ENCODE measurements at regions not wholly inside any gene's neighbourhood (a gene's known extent, or its start where the extent isn't known, plus 50 kb on each side); places are given as distances from the start of the nearest gene placed in this dataset.

GRCh38 chr13:75929076-75929475 lies 292.9 kb downstream of the LMO7 start:
- Histone ChIP-seq H3K27me3 (no peaks in the 10 kb centered on the region), H3K36me3 (no peaks in the 10 kb centered on the region), H3K9me3 (no peaks in the 10 kb centered on the region), H3K4me3 (no peak overlapping the region), H3K27ac (no peak overlapping the region), H3K4me1 (no peaks in the 10 kb centered on the region)
- intact Hi-C loops (cut with DNase I): no loop called here
- DNase-seq: no peak
- no peak for ATAC-seq
- FAIRE-seq: no peak
- TF ChIP-seq CTCF (IDR thresholded peaks at IDR 0.05): no peak

- ATAC-seq (no peak), DNase-seq (no peak), FAIRE-seq (no peak)
- intact Hi-C loops (cut with DNase I): no loop called here
- TF ChIP-seq CTCF (IDR thresholded peaks at IDR 0.05): no peak
- H3K36me3 ChIP-seq: no peaks in the 10 kb centered on the region
- no peaks in the 10 kb centered on the region for H3K9me3 ChIP-seq
- no peaks in the 10 kb centered on the region for H3K27me3 ChIP-seq
- no peak overlapping the region for H3K27ac ChIP-seq
- H3K4me1 ChIP-seq: no peaks in the 10 kb centered on the region
- no peak overlapping the region for H3K4me3 ChIP-seq
- 83 to 90% methylated on average over 2 of the region's 2 CpGs for WGBS, 2 donors
These were observed 291.1 kb downstream of the LMO7 start for GRCh38 chr13:75927183-75927669.

GRCh38 chr13:75920536-75920935 lies 284.4 kb downstream of the LMO7 start:
- no peak for FAIRE-seq
- 96% methylated on average over 1 of the region's 1 CpG for WGBS, 2 donors

GRCh38 chr13:75919660-75920199 lies 283.6 kb downstream of the LMO7 start:
- Histone ChIP-seq H3K4me3 (no peak overlapping the region), H3K9me3 (no peaks in the 10 kb centered on the region), H3K27me3 (no peaks in the 10 kb centered on the region), H3K36me3 (no peaks in the 10 kb centered on the region), H3K4me1 (no peaks in the 10 kb centered on the region), H3K27ac (no peak overlapping the region)
- ATAC-seq (no peak), DNase-seq (no peak), FAIRE-seq (no peak)
- WGBS, 2 donors: 54 to 73% methylated on average over 2 of the region's 2 CpGs
- intact Hi-C loops (cut with DNase I): no loop called here
- TF ChIP-seq CTCF (IDR thresholded peaks at IDR 0.05): no peak

More at GRCh38 chr13:75920536-75920935, 284.4 kb downstream of the LMO7 start:
- intact Hi-C loops (cut with DNase I): no loop called here
- Histone ChIP-seq H3K4me3 (no peak overlapping the region), H3K27me3 (no peaks in the 10 kb centered on the region), H3K27ac (no peak overlapping the region), H3K9me3 (no peaks in the 10 kb centered on the region), H3K4me1 (no peaks in the 10 kb centered on the region), H3K36me3 (no peaks in the 10 kb centered on the region)
- ATAC-seq: no peak
- DNase-seq: no peak
- no peak for TF ChIP-seq CTCF (IDR thresholded peaks at IDR 0.05)

DNA sequence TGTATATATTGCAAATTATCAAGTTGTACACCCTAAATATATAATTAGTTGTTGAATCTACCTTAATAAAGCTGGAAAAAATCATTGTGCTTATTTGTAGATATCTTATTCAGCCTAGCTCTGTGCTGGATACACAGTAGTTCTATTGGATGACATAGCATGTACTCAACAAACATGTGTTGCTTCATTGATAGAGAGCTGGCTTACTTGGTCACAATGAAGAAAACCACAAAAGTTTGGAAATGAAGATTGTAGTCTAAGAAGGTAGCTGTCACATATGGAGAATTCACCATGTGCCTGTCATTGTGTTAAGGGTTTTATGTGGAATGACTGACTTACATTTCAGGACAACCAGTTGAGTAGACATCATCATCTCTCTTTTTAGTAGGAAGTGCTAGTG lies 278.9 kb downstream of the LMO7 start:
- Histone ChIP-seq H3K4me1 (no peaks in the 10 kb centered on the region), H3K36me3 (no peaks in the 10 kb centered on the region), H3K27ac (no peak overlapping the region), H3K27me3 (no peaks in the 10 kb centered on the region), H3K4me3 (no peak overlapping the region), H3K9me3 (no peaks in the 10 kb centered on the region)
- intact Hi-C loops (cut with DNase I): no loop called here
- ATAC-seq (no peak), DNase-seq (no peak), FAIRE-seq (no peak)
- no peak for TF ChIP-seq CTCF (IDR thresholded peaks at IDR 0.05)
